HG02970 (cell line): ENCODE measurements at regions not wholly inside any gene's neighbourhood (a gene's known extent, or its start where the extent isn't known, plus 50 kb on each side); places are given as distances from the start of the nearest gene placed in this dataset.

Source experiments
- ATAC-seq: cut with Tn5 transposase; IDR thresholded peaks from one replicate; pipeline ENCODE4 v1.9.1; 2021; ENCODE audit warnings: mild to moderate bottlenecking, moderate library complexity, moderate number of reproducible peaks; ENCODE audit not compliant: unreplicated experiment, low FRiP score

GRCh38 chr6:65924411-65924810 lies 217.4 kb upstream of the EYS start:
- no peak for ATAC-seq

- no peak for ATAC-seq
Observed at GRCh38 chr6:65922049-65922448, 215.0 kb upstream of the EYS start.

GRCh38 chr6:65908065-65908464 lies 201.0 kb upstream of the EYS start:
- ATAC-seq = no peak

- no peak for ATAC-seq
Observed at GRCh38 chr6:65903992-65904391, 197.0 kb upstream of the EYS start.

- ATAC-seq = no peak
Observed at GRCh38 chr6:65900928-65901327, 193.9 kb upstream of the EYS start.

- no peak for ATAC-seq
Observed at GRCh38 chr6:65896140-65896539, 189.1 kb upstream of the EYS start.

- ATAC-seq = no peak
Observed at GRCh38 chr6:65876668-65877067, 169.6 kb upstream of the EYS start.

GRCh38 chr6:65852369-65852852 lies 145.4 kb upstream of the EYS start:
- no peak for ATAC-seq

GRCh38 chr6:65830151-65830550 lies 123.1 kb upstream of the EYS start:
- ATAC-seq = no peak

GRCh38 chr6:65819152-65819551 lies 112.1 kb upstream of the EYS start:
- ATAC-seq = no peak

GRCh38 chr6:65818576-65818975 lies 111.5 kb upstream of the EYS start:
- no peak for ATAC-seq

- no peak for ATAC-seq
Observed at GRCh38 chr6:65816991-65817390, 110.0 kb upstream of the EYS start.

- no peak for ATAC-seq
Observed at GRCh38 chr6:65814071-65814470, 107.0 kb upstream of the EYS start.

- no peak for ATAC-seq
Observed at GRCh38 chr6:65803186-65803585, 96.2 kb upstream of the EYS start.

- ATAC-seq = no peak
Observed at GRCh38 chr6:65799389-65799788, 92.4 kb upstream of the EYS start.

GRCh38 chr6:65798280-65799014 lies 91.4 kb upstream of the EYS start:
- ATAC-seq = no peak

- ATAC-seq = no peak
Observed at GRCh38 chr6:65790666-65791065, 83.6 kb upstream of the EYS start.

GRCh38 chr6:65787787-65788186 lies 80.8 kb upstream of the EYS start:
- no peak for ATAC-seq

- no peak for ATAC-seq
Observed at GRCh38 chr6:65786815-65787214, 79.8 kb upstream of the EYS start.

GRCh38 chr6:65780691-65781090 lies 73.7 kb upstream of the EYS start:
- no peak for ATAC-seq

- ATAC-seq = no peak
Observed at GRCh38 chr6:65776332-65776731, 69.3 kb upstream of the EYS start.

- no peak for ATAC-seq
Observed at GRCh38 chr6:65771946-65772345, 64.9 kb upstream of the EYS start.

- no peak for ATAC-seq
Observed at GRCh38 chr6:65761890-65762289, 54.9 kb upstream of the EYS start.
